ENCODE measurements at regions not wholly inside any gene's neighbourhood (a gene's known extent, or its start where the extent isn't known, plus 50 kb on each side); places are given as distances from the start of the nearest gene placed in this dataset.

- no peak for TF ChIP-seq EZH2 (IDR thresholded peaks at IDR 0.05; ENCODE audit: insufficient read depth, low read length)
- TF ChIP-seq CTCF (IDR thresholded peaks at IDR 0.05; ENCODE audit: insufficient read depth, low read depth, low read length): no peak
Observed at GRCh38 chr9:118192807-118193206, 488.6 kb downstream of the TLR4 start.

All from astrocyte (in vitro differentiated cells and primary cell).